ENCODE measurements at regions not wholly inside any gene's neighbourhood (a gene's known extent, or its start where the extent isn't known, plus 50 kb on each side); places are given as distances from the start of the nearest gene placed in this dataset.

DNA sequence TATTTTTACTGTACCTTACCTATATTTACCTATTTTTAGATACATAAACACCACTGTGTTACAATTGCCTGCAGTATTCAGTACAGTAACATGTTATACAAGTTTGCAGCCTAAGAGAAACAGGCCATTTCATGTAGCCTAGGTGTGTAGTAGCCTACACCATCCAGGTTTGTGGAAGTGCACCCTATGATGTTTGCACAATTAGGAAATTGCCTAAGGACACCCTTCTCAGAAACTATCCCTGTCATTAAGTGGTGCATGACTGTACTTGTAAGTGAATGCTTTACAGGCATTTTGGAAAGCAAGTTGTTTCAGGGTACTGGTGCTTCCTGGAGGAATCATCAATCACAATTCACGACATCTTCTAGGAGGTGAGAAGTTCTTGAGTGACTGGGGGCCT lies 991.8 kb upstream of the SLIT2 start:
- Mint-ChIP-seq H3K4me3 (no peak overlapping the region), H3K4me1 (no peaks in the 10 kb centered on the region), H3K27ac (no peak overlapping the region), H3K9me3 (peaks cover 0 to 10% (median 5%) of the 10 kb centered on the region in 7 donors), H3K27me3 (ENCODE audit: low read depth in 3 of 3) (peaks cover 0 to 1% (median 0%) of the 10 kb centered on the region in 3 donors), H3K36me3 (no peaks in the 10 kb centered on the region)
- intact Hi-C loops (cut with micrococcal nuclease): no loop called here
- Histone ChIP-seq H3K4me1 (ENCODE audit: control insufficient read depth in 1 of 2, insufficient read depth in 2 of 2, low read length in 2 of 2) (no peaks in the 10 kb centered on the region), H4K20me1 (ENCODE audit: insufficient read depth, low read length) (no peaks in the 10 kb centered on the region), H3K36me3 (replicated peaks in 1 of 2; ENCODE audit: control insufficient read depth in 1 of 2, insufficient read depth in 2 of 2, low read length in 2 of 2) (no peaks in the 10 kb centered on the region), H3K4me2 (replicated peaks; ENCODE audit: extremely low read depth, low read length, poor library complexity, severe bottlenecking) (no peak overlapping the region), H3K79me2 (ENCODE audit: insufficient read depth, low read length) (no peaks in the 10 kb centered on the region), H3K9me3 (replicated peaks in 1 of 2; ENCODE audit: control insufficient read depth in 1 of 2, insufficient read depth in 1 of 2, low read length in 2 of 2) (peaks cover 6 to 7% of the 10 kb centered on the region in 2 donors), H3K27me3 (ENCODE audit: control insufficient read depth in 2 of 2, insufficient read depth in 2 of 2, low read length in 2 of 2) (no peaks in the 10 kb centered on the region), H3K27ac (ENCODE audit: low read depth in 1 of 2, low read length in 2 of 2) (no peak overlapping the region), H2AFZ (ENCODE audit: insufficient read depth, low read depth, low read length, poor library complexity, severe bottlenecking) (no peak overlapping the region), H3K9ac (ENCODE audit: insufficient read depth, low read length, poor library complexity, severe bottlenecking) (no peak overlapping the region), H3K4me3 (replicated peaks in 1 of 3; ENCODE audit: low read depth in 2 of 3, low read length in 3 of 3) (no peak overlapping the region)
- DNase-seq: no peak
- TF ChIP-seq, protein P1, sequence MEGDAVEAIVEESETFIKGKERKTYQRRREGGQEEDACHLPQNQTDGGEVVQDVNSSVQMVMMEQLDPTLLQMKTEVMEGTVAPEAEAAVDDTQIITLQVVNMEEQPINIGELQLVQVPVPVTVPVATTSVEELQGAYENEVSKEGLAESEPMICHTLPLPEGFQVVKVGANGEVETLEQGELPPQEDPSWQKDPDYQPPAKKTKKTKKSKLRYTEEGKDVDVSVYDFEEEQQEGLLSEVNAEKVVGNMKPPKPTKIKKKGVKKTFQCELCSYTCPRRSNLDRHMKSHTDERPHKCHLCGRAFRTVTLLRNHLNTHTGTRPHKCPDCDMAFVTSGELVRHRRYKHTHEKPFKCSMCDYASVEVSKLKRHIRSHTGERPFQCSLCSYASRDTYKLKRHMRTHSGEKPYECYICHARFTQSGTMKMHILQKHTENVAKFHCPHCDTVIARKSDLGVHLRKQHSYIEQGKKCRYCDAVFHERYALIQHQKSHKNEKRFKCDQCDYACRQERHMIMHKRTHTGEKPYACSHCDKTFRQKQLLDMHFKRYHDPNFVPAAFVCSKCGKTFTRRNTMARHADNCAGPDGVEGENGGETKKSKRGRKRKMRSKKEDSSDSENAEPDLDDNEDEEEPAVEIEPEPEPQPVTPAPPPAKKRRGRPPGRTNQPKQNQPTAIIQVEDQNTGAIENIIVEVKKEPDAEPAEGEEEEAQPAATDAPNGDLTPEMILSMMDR (IDR thresholded peaks at IDR 0.05): no peak
- WGBS (ENCODE audit: insufficient coverage): no CpG with 5 or more reads among the region's 1 CpG

DNA sequence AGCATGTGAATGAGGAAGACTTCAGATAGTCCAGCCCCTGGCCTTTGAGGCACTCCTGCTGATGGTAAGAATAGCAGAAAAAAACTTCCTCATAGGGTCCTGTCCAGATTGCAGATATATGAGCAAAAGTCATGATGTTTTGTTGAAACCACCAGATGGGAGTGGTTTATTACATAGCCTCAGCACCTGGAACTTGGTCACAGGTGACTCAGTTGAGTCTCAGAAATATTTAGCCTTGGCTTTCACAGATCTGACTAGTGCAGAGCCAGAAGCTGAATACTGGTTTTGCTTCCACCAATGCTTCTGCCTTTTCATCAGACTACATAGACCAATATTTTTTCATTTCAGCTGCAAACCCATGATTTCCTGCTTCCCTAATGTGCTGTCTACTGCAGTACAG lies 994.9 kb upstream of the SLIT2 start:
- H3K27ac Mint-ChIP-seq: no peak overlapping the region
- intact Hi-C loops (cut with micrococcal nuclease): no loop called here
- Histone ChIP-seq H3K27me3 (ENCODE audit: control insufficient read depth in 2 of 2, insufficient read depth in 2 of 2, low read length in 2 of 2) (no peaks in the 10 kb centered on the region), H3K4me2 (replicated peaks; ENCODE audit: extremely low read depth, low read length, poor library complexity, severe bottlenecking) (no peak overlapping the region), H3K79me2 (ENCODE audit: insufficient read depth, low read length) (no peaks in the 10 kb centered on the region), H3K9me3 (replicated peaks in 1 of 2; ENCODE audit: control insufficient read depth in 1 of 2, insufficient read depth in 1 of 2, low read length in 2 of 2) (peaks cover 10 to 18% of the 10 kb centered on the region in 2 donors), H4K20me1 (ENCODE audit: insufficient read depth, low read length) (no peaks in the 10 kb centered on the region), H2AFZ (ENCODE audit: insufficient read depth, low read depth, low read length, poor library complexity, severe bottlenecking) (no peak overlapping the region), H3K4me1 (ENCODE audit: control insufficient read depth in 1 of 2, insufficient read depth in 2 of 2, low read length in 2 of 2) (no peaks in the 10 kb centered on the region), H3K27ac (ENCODE audit: low read depth in 1 of 2, low read length in 2 of 2) (no peak overlapping the region), H3K36me3 (replicated peaks in 1 of 2; ENCODE audit: control insufficient read depth in 1 of 2, insufficient read depth in 2 of 2, low read length in 2 of 2) (no peaks in the 10 kb centered on the region), H3K4me3 (replicated peaks in 1 of 3; ENCODE audit: low read depth in 2 of 3, low read length in 3 of 3) (no peak overlapping the region), H3K9ac (ENCODE audit: insufficient read depth, low read length, poor library complexity, severe bottlenecking) (no peak overlapping the region)
- peaks cover 0 to 1% (median 0%) of the 10 kb centered on the region in 3 donors for H3K27me3 Mint-ChIP-seq (ENCODE audit: low read depth in 3 of 3)
- TF ChIP-seq, protein P1 (IDR thresholded peaks at IDR 0.05): no peak
- H3K9me3 Mint-ChIP-seq: peaks cover 0 to 15% (median 5%) of the 10 kb centered on the region in 7 donors
- no peak overlapping the region for H3K4me3 Mint-ChIP-seq
- DNase-seq: no peak
- H3K4me1 Mint-ChIP-seq: no peaks in the 10 kb centered on the region
- no peaks in the 10 kb centered on the region for H3K36me3 Mint-ChIP-seq
